AG04450 (cell line): ENCODE measurements at regions not wholly inside any gene's neighbourhood (a gene's known extent, or its start where the extent isn't known, plus 50 kb on each side); places are given as distances from the start of the nearest gene placed in this dataset.

Experiments used
- CTCF ChIA-PET: fragments of 300-600, 350-600 bp; formaldehyde crosslinking; extraction: SDS; loops from one replicate; lab custom pipeline; 2022; ENCODE audit warnings: antibody characterized with exemption, inconsistent platforms; lab: Charles Lee
- POLR2A ChIA-PET: fragments of 350-600 bp; formaldehyde crosslinking; extraction: SDS; loops from one replicate; lab custom pipeline; 2021; ENCODE audit warnings: antibody characterized with exemption, inconsistent platforms; lab: Yijun Ruan, JAX
- DNase-seq: peaks from one replicate; pipeline ENCODE4 v3.0.0-alpha.2; 2011; ENCODE audit warnings: low read depth, low spot score
- H3K27ac ChIP-seq: one replicate; pipeline ENCODE4 v1.5.1; 2012; ENCODE audit warnings: low read depth, low read length, control low read depth
- H3K27me3 ChIP-seq: one replicate; pipeline ENCODE4 v1.6.0; 2012; ENCODE audit warnings: low read length; ENCODE audit not compliant: control insufficient read depth, insufficient read depth
- H3K4me3 ChIP-seq: 2 replicates; pipeline ENCODE4 v1.5.1; 2011; ENCODE audit warnings: mild to moderate bottlenecking, low read depth, low read length, control low read depth
- H3K9me3 ChIP-seq: 2 replicates; pipeline ENCODE4 v1.5.1; 2012; ENCODE audit warnings: low read length; ENCODE audit not compliant: control insufficient read depth, insufficient read depth
- TF ChIP-seq, protein P1 (sequence below): IDR thresholded peaks from 2 replicates; pipeline ENCODE4 v1.5.1; 2011; ENCODE audit warnings: low read depth, low read length, control low read depth, inconsistent platforms

DNA sequence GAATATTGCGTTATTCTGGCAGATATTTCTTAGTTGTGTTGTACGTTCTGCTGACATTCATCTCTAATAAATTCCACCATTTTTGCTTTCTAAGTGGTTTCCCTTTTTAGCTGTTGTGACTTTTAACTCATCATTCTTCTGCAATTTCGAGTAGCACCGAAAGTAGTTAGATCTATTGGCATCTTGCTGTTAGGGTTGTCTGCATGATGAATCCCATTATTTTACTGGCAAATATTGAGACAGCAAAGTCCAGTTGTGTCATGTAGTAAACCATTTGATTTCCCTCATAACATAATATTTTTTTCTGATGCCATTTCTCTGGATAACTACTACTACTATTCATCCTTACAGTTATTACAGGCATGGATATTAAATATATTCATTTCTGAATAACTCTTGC, 143.9 kb downstream of the SLITRK1 start:
- ChIA-PET POLR2A (no interaction called here), CTCF (no interaction called here)
- Histone ChIP-seq H3K27ac (no peak overlapping the region), H3K4me3 (no peak overlapping the region), H3K27me3 (no peaks in the 10 kb centered on the region), H3K9me3 (no peaks in the 10 kb centered on the region)
- DNase-seq = no peak
- TF ChIP-seq, protein P1, sequence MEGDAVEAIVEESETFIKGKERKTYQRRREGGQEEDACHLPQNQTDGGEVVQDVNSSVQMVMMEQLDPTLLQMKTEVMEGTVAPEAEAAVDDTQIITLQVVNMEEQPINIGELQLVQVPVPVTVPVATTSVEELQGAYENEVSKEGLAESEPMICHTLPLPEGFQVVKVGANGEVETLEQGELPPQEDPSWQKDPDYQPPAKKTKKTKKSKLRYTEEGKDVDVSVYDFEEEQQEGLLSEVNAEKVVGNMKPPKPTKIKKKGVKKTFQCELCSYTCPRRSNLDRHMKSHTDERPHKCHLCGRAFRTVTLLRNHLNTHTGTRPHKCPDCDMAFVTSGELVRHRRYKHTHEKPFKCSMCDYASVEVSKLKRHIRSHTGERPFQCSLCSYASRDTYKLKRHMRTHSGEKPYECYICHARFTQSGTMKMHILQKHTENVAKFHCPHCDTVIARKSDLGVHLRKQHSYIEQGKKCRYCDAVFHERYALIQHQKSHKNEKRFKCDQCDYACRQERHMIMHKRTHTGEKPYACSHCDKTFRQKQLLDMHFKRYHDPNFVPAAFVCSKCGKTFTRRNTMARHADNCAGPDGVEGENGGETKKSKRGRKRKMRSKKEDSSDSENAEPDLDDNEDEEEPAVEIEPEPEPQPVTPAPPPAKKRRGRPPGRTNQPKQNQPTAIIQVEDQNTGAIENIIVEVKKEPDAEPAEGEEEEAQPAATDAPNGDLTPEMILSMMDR = no peak

DNA sequence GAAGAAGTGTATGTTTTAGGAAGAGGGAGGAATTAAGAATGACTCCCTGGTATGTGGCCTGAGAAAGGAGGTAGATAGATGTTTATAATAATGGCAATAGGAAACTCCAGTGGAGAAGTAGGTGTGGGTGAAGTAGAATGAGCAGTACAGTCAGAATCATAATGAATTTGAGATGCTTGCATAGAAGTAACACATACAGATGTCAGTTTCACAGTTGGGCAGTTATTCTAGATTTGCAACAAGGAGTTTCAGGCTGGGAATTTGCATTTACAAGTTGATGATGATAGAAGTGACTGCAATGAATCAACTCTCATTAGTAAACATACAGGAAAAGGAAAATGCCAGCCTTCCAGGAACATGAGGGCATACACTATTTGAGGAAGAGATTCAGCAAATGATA, 149.0 kb downstream of the SLITRK1 start:
- Histone ChIP-seq H3K27ac (no peak overlapping the region), H3K4me3 (no peak overlapping the region), H3K27me3 (no peaks in the 10 kb centered on the region), H3K9me3 (no peaks in the 10 kb centered on the region)
- no peak for DNase-seq
- TF ChIP-seq, protein P1 = no peak
- POLR2A ChIA-PET = no interaction called here
- CTCF ChIA-PET = no interaction called here

DNA sequence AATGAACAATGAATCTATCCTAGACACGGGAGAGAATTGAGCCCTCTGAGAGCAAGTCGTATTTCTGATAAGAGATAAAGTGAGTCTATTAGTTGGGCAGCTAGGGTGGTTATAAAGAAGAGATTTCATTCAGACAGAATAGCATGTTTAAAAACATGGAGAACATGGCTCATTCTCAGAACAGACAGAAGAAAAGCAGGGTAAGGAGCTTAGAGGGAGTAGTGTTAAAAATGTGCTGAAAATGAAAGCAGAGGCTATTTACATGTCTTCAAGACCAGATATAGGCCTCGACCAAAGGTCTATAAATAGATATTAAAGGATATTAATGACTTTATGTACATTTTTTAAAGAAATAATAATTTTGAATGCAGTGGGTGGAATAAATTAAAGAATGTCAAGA, 149.5 kb downstream of the SLITRK1 start:
- ChIA-PET CTCF (no interaction called here), POLR2A (no interaction called here)
- TF ChIP-seq, protein P1 = no peak
- no peak for DNase-seq
- Histone ChIP-seq H3K9me3 (no peaks in the 10 kb centered on the region), H3K27ac (no peak overlapping the region), H3K27me3 (no peaks in the 10 kb centered on the region), H3K4me3 (no peak overlapping the region)

DNA sequence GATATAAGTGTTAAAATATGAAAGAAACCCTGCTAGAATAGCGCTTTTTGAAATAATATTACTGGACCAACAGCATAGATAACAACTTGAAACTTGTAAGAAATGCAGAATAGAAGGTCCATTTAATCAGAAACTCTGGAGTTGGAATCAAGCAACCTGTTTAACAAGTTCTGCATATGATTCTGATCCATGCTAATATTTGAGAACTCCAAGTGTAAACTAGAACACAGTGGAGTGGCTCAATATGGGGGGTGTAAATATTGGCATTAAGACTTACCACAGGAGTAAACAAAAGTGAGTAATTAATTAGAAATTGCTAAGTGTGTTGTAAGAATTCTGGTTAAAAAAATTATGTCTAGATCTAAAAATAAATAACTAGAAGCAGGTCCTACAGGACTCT, 151.2 kb downstream of the SLITRK1 start:
- ChIA-PET POLR2A (no interaction called here), CTCF (interaction anchor here (1.1 kb wide), 1 partner anchor 11 kb away, joined by 3 read pairs; no protein-coding TSS in a partner anchor)
- H3K27me3 ChIP-seq = no peaks in the 10 kb centered on the region
- DNase-seq = no peak
- no peaks in the 10 kb centered on the region for H3K9me3 ChIP-seq
- H3K27ac ChIP-seq = no peak overlapping the region
- no peak overlapping the region for H3K4me3 ChIP-seq
- TF ChIP-seq, protein P1 = no peak

DNA sequence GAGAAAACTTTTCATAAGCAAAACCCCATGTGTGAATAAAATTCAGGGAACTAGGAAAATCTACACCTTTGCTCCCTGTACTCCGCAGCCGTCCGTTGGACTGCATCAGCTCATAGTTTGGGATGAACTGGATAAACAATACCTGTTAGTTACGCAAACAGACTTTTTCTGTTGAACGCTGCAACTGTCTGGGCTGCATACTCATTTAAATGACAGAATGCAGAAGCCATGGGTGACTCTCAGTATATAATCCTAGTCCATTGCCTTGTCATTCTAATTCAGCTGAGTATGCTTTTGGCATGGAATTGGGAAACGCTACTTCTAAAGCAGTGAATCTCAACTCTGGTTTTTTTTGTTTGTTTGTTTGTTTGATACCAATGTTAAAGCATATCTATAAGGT, 151.6 kb downstream of the SLITRK1 start:
- TF ChIP-seq, protein P1 = no peak
- Histone ChIP-seq H3K4me3 (no peak overlapping the region), H3K9me3 (no peaks in the 10 kb centered on the region), H3K27ac (no peak overlapping the region), H3K27me3 (no peaks in the 10 kb centered on the region)
- CTCF ChIA-PET = interaction anchor here (1.1 kb wide), 1 partner anchor 12 kb away, joined by 3 read pairs; no protein-coding TSS in a partner anchor
- DNase-seq = no peak
- POLR2A ChIA-PET = no interaction called here
